ENCODE measurements at regions not wholly inside any gene's neighbourhood (a gene's known extent, or its start where the extent isn't known, plus 50 kb on each side); places are given as distances from the start of the nearest gene placed in this dataset.

GRCh38 chr10:22780474-22780885 lies 66.1 kb upstream of the PIP4K2A start:
- TF ChIP-seq YY1 (IDR thresholded peaks at IDR 0.05; ENCODE audit: insufficient read depth, insufficient read length) (no peak), ZNF274 (IDR thresholded peaks at IDR 0.05; ENCODE audit: low read depth, low read length) (no peak)

All from NT2/D1 (cell line).